Adrenal gland (tissue), 9 donors: ENCODE measurements at regions not wholly inside any gene's neighbourhood (a gene's known extent, or its start where the extent isn't known, plus 50 kb on each side); places are given as distances from the start of the nearest gene placed in this dataset.

ENCODE experiments used
- DNase-seq, 7 donors: peaks; one replicate each; pipeline ENCODE4 v3.0.0-alpha.2; 2019 to 2020
- H3K27ac ChIP-seq, 5 donors: fragments of 200-600 bp; sonication (generic) in 4 of 5; 1 replicate in 3 of 5; 2 replicates in 2 of 5; pipeline versions ENCODE4 v1.5.1 to v1.8.0; 2016 to 2020; ENCODE audit warnings: mild to moderate bottlenecking in 1 of 5
- H3K27me3 ChIP-seq: fragments of 200-600 bp; 2 replicates; pipeline ENCODE4 v1.8.0; 2021
- H3K36me3 ChIP-seq, 2 donors: fragments of 200-600 bp; replicated peaks in 1 of 2; 1 replicate in 1 of 2; 2 replicates in 1 of 2; pipeline versions ENCODE4 v1.5.1 to v1.8.0; 2018 to 2022
- H3K4me1 ChIP-seq, 2 donors: fragments of 200-600 bp; replicated peaks in 1 of 2; 1 replicate in 1 of 2; 2 replicates in 1 of 2; pipeline versions ENCODE4 v1.5.1 to v1.8.0; 2018 to 2021
- H3K4me3 ChIP-seq, 4 donors: fragments of 200-600 bp; sonication (generic) in 3 of 4; one replicate each; pipeline ENCODE4 v1.5.1; 2016 to 2018
- H3K9me3 ChIP-seq, 3 donors: fragments of 200-600 bp; sonication (generic) in 1 of 3; replicated peaks in 1 of 3; 1 replicate in 2 of 3; 2 replicates in 1 of 3; pipeline versions ENCODE4 v1.5.1 to v1.8.0; 2016 to 2021
- CTCF ChIP-seq, 6 experiments: fragments of 450-650 bp in 4 of 6; fragments of 200-600 bp in 2 of 6; sonication (generic) in 1 of 6; IDR thresholded peaks; 1 replicate in 5 of 6; 2 replicates in 1 of 6; pipeline versions ENCODE4 v1.5.1 to v1.8.0; 2016 to 2021; ENCODE audit warnings: antibody characterized with exemption in 6 of 6, mild to moderate bottlenecking in 2 of 6, moderate library complexity in 1 of 6
- POLR2A ChIP-seq, 2 donors: fragments of 450-650 bp; IDR thresholded peaks; one replicate each; pipeline ENCODE4 v1.6.1; 2017; ENCODE audit warnings: antibody characterized with exemption in 2 of 2, mild to moderate bottlenecking in 2 of 2, moderate library complexity in 1 of 2
- WGBS, 4 donors: extraction: QIAGEN DNeasy Blood & Tissue Kit in 2 of 4; methylation state at CpG; one replicate each; pipeline versions ENCODE4 v1.1.5 to v1.1.7; 2013 to 2017; 5-methylcytosine and 5-hydroxymethylcytosine counted together
- intact Hi-C, 2 donors: fragments of 100-400 bp; cut with DNase I; formaldehyde crosslinking; loops; one replicate each; pipeline versions ENCODE4 v1.14.1 to v1.15.0; 2022 to 2023
- donor health status: healthy with polysubstance abuse.
- donor health status: Bipolar disorder and iron deficiency.
- donor health status: DM: yes; HTN: yes; CAD: no.
- donor health status: DM: no; HTN: no; CAD: no.
- donor health status: DM: no; HTN: no; CAD: no.

- no peaks in the 10 kb centered on the region for H3K4me1 ChIP-seq
- WGBS, 4 donors = 73 to 83% (median 80%) methylated on average over 2 of the region's 2 CpGs
- no peak for DNase-seq
- TF ChIP-seq CTCF (IDR thresholded peaks at IDR 0.05) (no peak), POLR2A (IDR thresholded peaks at IDR 0.05) (no peak)
- H3K9me3 ChIP-seq = no peaks in the 10 kb centered on the region
- no peak overlapping the region for H3K27ac ChIP-seq
- intact Hi-C loops = no loop called here
- H3K36me3 ChIP-seq = no peaks in the 10 kb centered on the region
- no peaks in the 10 kb centered on the region for H3K27me3 ChIP-seq
- H3K4me3 ChIP-seq = no peak overlapping the region
Measured at GRCh38 chr2:128771401-128771800, 452.7 kb upstream of the HS6ST1 start.

- intact Hi-C loops = no loop called here
- no peaks in the 10 kb centered on the region for H3K27me3 ChIP-seq
- H3K36me3 ChIP-seq = no peaks in the 10 kb centered on the region
- no peaks in the 10 kb centered on the region for H3K4me1 ChIP-seq
- H3K27ac ChIP-seq = no peak overlapping the region
- 82 to 90% (median 86%) methylated on average over 4 of the region's 4 CpGs for WGBS, 4 donors
- no peak for TF ChIP-seq POLR2A (IDR thresholded peaks at IDR 0.05)
- no peak for TF ChIP-seq CTCF (IDR thresholded peaks at IDR 0.05)
- H3K4me3 ChIP-seq = no peak overlapping the region
- H3K9me3 ChIP-seq = no peaks in the 10 kb centered on the region
- peak in 1 of 7 donors; percentile 36 for DNase-seq
Measured at GRCh38 chr2:128772671-128773070, 454.0 kb upstream of the HS6ST1 start.

- no peak for DNase-seq
- no peaks in the 10 kb centered on the region for H3K4me1 ChIP-seq
- no peaks in the 10 kb centered on the region for H3K36me3 ChIP-seq
- H3K4me3 ChIP-seq = no peak overlapping the region
- no peak for TF ChIP-seq CTCF (IDR thresholded peaks at IDR 0.05)
- H3K27me3 ChIP-seq = no peaks in the 10 kb centered on the region
- H3K9me3 ChIP-seq = no peaks in the 10 kb centered on the region
- H3K27ac ChIP-seq = no peak overlapping the region
- intact Hi-C loops = no loop called here
- WGBS, 4 donors = 84 to 93% (median 89%) methylated on average over 16 of the region's 16 CpGs
Measured at GRCh38 chr2:128773641-128774319, 455.1 kb upstream of the HS6ST1 start.

- peak in 2 of 7 donors; percentile 36 to 40 for DNase-seq
- no peak overlapping the region for H3K4me3 ChIP-seq
- WGBS, 4 donors = 69 to 82% (median 74%) methylated on average over 7 of the region's 7 CpGs
- no peaks in the 10 kb centered on the region for H3K36me3 ChIP-seq
- H3K27me3 ChIP-seq = no peaks in the 10 kb centered on the region
- intact Hi-C loops = no loop called here
- H3K4me1 ChIP-seq = no peaks in the 10 kb centered on the region
- H3K9me3 ChIP-seq = no peaks in the 10 kb centered on the region
- H3K27ac ChIP-seq = no peak overlapping the region
- no peak for TF ChIP-seq CTCF (IDR thresholded peaks at IDR 0.05)
- TF ChIP-seq POLR2A (IDR thresholded peaks at IDR 0.05) = no peak
Measured at GRCh38 chr2:128774320-128775216, 455.9 kb upstream of the HS6ST1 start.
